ENCODE measurements at regions not wholly inside any gene's neighbourhood (a gene's known extent, or its start where the extent isn't known, plus 50 kb on each side); places are given as distances from the start of the nearest gene placed in this dataset.

DNA sequence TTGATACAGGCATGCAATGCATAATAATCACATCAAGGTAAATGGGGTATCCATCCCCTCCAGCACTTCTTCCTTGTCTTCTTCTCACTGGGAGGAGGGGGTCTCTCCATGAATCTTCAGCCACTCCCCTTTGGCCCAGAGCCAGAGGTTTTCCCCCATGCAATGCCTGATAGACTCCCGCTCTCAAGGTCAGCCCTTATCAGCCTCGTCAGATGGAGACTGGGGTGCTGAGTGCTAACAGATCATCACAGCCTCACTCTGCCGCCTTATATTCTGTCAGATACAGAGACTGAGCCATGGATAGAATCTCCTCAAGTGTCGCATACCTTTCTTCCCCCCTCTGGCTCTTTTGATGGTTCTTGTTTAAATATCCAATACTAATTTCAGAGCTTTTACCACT, 503.1 kb downstream of the AACS start:
- no peak for DNase-seq (ENCODE audit: low spot score)

DNA sequence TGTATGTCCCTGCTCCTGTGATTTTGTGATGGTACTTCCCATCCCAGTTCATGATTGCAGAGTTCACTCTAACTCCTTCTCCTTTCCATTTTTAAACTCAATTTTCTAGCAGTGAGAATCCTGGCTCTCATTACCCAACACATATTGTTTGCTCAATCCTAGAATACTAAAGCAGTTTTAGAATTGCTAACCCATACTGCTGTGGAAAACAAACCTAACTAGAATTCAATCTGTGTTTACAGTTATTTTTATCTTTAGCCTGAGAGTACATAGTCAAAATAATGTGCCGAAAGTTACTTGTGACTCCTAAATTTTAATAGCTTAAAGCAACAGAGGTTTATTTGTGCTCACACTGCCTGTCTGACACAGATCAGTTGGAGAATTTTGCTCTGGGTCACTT, 508.0 kb downstream of the AACS start:
- no peak for DNase-seq (ENCODE audit: low spot score)

DNA sequence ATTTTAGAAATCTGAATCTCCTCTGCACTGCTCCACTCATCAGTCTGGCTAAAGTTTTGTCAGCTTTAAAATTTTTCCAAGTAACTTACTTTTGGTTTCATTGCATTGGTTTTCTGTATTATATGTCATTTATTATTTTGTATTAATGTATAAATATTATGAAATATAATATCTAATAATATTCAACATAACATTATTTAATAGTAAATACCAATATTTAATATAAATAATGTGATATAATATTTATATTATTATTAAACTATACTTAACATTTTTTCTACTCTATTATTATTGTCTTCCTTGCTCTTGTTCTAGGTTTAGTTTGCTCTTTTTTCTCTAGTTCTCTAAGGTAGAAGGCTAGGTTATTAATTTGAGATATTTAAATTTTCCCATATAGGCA, 512.1 kb downstream of the AACS start:
- no peak for DNase-seq (ENCODE audit: low spot score)

DNA sequence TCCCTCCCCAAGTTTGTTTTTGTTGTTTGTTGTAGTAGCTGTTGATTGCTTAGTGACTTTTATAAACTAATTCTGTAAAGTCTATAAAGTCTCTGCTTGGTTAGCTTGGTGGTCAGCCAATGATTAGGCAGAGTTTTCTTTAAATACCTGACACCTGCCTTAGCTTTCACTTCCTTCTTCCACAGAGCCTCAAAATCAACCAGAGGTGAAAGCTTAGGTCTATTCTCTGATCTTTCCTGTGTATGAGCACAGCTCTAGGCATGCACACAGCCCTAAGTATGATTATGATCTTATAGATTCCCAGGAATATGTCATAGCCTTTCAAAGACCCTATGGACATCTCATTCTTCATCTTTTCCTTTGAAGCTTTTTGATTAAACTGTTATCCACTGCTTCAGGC, 514.7 kb downstream of the AACS start:
- no peak for DNase-seq (ENCODE audit: low spot score)

DNA sequence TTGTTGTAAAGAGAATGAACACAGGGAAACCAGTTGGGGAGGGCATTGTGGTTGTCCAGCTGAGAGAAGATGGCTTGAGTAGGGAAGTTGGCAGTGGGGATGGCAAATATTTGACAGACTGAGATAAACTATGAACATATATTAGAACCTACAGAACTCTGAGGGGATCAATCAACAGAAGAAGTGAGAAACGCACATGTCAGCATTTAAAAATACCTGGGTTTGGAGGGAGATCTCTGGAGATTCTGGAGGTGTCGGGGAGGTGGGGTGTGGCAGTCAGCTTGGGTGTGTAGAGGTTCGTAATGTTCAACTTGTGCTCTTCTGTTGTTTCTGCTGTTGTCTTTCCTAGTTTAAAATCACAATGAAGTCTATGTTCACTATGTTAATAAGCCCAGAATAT, 517.8 kb downstream of the AACS start:
- no peak for DNase-seq (ENCODE audit: low spot score)

DNA sequence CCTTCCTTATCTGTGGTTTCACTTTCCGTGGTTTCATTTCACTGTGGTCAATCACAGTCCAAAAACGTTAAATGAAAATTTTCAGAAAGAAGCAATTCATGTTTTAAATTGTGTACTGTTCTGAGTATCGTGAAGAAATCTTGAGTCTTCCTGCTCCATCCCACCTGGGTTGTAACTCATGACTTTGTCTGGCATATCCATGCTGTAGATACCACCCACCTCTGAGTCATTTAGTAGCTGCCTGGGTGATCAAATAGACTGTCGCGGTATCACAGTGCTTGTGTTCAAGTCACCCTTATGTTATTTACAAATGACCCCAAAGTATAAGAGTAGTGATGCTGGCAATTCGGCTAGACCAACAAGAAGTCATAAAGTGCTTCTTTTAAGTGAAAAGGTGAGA, 521.2 kb downstream of the AACS start:
- DNase-seq (ENCODE audit: low spot score), result no peak

DNA sequence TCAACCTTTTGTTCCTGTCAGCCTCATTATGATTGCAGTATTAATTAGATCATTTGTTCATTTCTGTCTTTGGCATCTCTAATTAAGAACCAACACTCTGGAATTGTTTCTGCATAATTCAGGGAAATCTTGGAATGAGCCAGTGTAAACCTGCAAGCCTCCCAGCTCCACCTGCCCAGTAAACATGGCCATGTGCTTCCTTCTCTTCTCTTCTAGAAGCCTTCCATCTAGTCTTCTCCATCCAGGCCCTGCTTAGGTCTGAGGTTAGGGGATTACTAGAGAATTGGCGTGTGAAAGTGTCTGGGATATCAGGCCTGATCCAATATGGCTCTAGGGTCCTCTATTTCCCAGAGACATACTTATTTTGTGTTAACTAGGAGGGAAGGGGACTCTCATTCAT, 528.0 kb downstream of the AACS start:
- no peak for DNase-seq (ENCODE audit: low spot score)

DNA sequence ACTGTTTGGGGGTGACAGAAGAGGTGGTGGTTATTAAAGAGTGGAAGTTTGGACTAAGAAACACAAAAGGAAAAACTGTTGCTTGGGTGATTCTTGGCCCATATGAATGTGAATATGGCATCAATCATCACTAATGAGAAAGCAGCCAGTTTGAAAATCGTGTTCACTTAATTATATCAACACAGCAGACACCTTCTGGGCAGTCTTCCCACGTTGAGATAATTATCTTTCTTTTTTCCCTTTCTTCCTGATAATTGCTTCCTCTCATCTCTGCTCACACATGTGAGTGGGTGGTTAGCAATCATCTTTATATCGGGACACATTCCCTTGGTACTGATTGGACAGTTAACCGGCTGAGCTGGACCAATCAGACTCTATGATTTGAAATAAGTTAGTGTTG, 539.7 kb downstream of the AACS start:
- DNase-seq (ENCODE audit: low spot score), result no peak

DNA sequence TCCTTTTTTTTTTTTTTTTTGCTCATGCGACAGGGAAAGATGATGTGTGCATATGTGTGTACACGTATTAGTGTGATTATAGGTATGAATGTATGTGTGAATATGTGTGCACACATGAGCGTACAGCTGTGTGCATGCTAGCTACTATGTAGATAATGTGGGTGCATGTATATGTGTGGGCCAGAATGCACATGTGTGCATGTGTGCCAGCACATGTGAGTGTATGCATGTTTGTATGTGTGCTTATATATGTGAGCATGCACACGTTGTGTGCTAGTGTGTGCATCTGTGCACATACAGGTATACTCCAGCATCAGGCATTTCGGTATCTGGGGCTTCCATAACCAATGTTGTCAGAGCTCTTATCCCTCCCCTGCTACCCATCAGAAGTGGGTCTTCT, 541.1 kb downstream of the AACS start:
- no peak for DNase-seq (ENCODE audit: low spot score)

DNA sequence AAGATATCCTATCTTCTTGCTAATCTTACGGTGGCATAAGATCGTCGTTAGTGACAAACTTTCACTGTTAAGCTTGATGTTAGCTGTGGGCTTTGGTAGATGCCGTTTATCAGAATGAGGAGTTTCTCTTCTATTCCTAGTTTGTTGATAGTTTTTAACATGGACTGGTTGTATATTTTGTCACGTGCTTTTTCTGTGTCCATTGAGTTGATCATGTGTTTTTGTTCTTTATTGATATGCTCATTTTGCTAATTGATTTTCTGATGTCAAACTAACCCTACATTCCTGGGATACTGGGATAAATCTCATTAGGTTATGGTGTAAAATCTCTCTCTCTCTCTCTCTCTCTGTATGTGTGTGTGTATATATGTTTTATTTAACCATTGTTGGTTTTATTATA, 545.1 kb downstream of the AACS start:
- DNase-seq (ENCODE audit: low spot score), result no peak

DNA sequence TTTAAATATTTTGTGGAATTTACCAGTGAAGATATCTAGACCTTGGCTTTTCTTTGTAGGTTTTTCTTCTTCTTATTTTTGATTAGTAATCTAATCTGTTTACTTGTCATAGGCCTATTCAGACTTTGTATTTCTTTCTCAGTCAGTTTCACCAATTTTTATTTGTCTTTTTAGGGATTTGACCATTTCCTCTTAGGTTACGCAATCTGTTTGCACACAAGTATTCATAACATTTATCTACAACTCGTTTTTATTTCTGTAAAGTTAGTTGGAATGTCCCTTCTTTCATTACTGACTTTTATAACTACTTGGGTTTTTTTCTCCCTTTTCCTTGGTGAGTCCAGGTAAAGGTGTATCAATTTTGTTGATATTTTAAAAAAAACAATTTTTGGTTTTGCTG, 545.7 kb downstream of the AACS start:
- no peak for DNase-seq (ENCODE audit: low spot score)

DNA sequence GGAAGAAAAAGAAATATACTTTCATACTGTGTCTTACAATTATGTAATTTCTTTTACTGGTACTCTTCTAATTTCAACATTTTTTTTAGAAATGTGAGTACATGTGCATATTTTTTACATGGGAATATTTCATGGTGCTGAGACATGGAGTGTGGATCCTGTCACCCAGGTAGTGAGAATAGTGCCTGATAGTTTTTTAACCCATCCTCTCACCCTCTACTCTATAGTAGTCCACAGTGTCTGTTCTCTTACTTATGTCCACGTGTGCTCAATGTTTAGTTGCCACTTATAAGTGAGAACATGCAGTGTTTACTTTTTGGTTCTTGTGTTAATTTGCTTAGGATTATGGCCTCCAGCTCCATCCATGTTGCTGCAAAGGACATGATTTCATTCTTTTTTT, 548.8 kb downstream of the AACS start:
- no peak for DNase-seq (ENCODE audit: low spot score)

DNA sequence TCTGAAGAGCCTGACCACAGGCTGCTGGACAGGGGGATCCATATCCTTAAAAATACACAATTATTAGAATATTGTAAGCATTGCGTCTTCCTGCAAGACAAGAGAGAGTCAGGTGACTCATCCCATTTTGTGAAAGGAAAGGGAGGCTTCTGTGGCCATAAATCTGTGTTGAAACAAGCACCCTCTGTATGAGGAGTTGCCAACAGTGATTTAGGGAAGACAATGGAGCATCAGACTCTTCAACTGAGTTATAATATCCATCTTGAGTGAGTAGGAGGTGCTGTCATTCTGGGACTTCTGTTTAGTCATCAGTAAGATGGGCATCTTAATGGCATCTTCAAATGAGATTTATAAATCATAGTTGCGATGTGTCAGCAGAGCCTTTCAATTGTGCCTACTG, 554.5 kb downstream of the AACS start:
- DNase-seq (ENCODE audit: low spot score), result no peak

DNA sequence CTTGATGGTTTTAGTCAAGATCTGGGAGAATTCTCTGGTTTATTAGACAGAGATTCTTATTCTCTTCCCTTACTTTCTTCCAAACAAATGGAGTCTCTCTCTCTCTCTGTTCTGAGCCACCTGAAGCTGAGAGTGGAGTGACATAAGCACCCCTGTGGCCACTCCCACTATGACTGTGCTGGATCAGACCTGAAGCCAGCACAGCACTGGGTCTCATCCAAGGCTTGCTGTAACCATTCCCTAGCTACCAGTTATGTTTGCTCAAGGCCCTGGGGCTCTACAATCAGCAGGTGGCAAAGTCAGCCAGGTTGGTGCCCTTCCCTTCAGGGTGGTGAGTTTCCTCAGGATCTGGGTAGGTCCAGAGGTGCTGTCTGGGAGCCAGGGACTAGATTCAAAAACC, 568.5 kb downstream of the AACS start:
- no peak for DNase-seq (ENCODE audit: low spot score)

DNA sequence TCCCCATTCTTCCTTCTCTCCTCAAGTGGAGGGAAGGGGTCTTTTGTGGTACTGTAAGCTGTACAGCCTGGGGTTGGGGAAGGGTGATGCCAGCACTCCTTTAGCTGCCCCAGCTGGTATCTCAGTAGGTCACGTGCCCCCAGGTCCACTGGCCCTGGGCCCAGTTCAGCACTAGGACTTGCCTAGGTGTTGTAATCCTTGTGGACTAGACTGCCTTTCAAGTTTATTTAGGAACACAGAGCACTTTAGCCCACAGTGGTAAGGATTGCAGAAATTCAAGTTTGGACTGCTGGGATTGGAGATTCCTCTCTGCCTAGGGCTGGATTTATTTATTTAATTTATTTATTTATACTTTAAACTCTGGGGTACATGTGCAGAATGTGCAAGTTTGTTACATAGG, 569.6 kb downstream of the AACS start:
- no peak for DNase-seq (ENCODE audit: low spot score)

DNA sequence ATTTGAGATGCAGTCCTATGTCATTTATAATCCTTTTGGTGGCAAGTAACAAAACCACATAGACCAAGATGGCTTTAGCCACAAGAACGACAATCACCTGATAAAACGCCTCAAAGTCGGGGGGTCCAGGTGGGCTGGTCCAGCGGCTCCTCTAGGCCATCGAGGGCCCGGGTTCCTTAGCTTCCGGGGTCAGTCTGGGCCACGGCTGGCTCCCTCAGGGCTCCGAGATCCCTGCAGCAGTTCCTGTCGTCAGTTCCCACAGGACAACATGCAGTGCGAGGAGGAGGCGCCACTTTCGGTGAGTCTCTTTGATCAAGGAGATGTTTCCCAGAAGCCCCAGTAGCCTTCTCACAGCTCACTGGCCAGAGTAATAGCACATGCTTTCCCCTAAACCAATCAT, 574.6 kb downstream of the AACS start:
- no peak for DNase-seq (ENCODE audit: low spot score)

DNA sequence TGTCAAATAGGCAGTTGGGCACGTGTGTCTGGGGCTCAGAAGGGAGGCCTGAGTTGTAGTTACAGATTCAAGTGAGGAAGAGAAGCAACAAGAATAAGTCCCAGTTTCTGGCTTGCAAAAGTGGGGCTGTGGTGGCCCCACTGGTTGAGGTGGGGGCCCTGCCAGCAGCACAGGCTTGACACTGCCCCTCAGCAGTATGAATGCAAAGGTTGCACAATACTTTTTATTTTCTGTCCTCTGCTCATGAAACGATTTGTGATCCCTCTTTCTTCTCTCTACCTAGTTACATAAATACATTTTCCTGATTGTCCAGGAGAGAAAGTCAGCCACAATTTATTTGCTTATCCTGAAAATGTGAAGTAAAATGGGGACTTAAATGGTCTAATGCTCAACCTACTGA, 577.8 kb downstream of the AACS start:
- no peak for DNase-seq (ENCODE audit: low spot score)

DNA sequence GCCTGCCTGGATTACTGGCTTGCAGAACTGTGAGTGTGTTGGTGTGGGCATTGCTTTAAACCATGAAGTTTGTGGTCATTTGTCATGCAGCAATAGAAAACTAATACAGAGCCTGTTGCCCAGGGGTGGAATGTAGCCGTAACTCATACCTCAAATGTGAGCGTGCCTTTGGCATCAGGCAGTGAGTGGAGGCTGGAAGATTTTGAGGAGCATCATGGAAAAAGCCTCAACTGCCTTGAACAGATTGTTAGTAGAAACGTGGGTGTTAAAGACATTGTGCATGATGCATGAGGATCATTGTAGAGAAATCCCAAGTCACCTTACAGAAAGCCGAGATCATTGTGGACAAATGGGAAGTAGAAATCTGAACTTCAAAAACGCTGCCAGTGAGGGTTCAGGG, 580.5 kb downstream of the AACS start:
- no peak for DNase-seq (ENCODE audit: low spot score)

DNA sequence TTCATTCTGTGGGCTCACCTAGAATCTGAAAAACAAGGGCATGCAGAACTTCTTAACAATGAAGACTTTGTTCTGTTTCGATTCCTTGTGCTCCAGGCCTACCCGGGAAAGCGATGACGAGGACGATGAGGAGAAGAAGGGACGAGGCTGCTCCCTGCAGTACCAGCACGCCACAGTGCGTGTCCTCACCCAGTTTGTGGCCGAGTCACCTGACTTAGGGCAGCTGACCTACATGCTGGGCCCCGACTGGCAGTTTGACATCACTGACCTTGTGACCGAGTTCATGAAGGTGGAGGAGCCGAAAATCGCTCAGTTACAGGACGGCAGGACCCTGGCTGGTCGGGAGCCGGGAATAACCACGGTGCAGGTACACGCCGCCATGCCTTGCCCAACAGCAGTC, 585.4 kb downstream of the AACS start:
- no peak for DNase-seq (ENCODE audit: low spot score)

DNA sequence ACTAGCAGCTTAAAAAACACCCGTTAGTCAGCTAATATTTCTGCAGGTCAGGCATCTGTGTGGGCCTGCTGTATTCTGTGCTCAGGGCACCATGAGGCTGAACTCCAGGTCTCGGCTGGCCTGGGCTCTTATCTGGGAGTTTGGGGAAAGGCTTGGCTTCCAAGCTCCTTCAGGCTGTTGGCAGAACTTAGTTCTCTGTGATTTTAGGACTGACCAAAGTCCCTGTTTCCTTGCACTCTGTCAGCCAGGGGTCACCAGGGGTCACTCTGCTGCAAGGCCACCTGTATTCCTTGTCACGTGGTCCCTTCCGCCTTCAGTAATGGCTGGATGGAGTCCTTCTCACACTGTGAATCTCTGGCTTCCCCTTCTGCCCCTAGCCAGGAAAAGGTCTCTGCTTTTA, 586.4 kb downstream of the AACS start:
- no peak for DNase-seq (ENCODE audit: low spot score)

DNA sequence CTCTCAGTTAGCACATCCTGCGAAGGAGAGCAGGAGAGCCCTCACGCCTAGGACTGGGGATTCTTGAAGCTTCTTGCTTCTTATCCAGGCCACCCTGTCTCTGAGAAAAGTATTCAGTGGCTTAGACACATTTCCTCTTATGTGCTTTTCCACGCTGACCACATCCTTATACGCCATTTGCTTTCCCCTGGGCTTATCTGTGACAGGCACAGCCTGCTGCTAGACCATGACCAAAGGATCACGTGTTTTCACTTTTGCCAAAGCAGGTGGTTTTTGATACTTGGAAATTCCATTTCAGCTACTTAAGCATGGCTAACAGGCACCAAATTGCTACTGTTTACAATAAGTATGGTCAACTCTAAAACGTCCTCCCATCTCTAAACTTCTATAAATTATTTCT, 587.4 kb downstream of the AACS start:
- no peak for DNase-seq (ENCODE audit: low spot score)

DNA sequence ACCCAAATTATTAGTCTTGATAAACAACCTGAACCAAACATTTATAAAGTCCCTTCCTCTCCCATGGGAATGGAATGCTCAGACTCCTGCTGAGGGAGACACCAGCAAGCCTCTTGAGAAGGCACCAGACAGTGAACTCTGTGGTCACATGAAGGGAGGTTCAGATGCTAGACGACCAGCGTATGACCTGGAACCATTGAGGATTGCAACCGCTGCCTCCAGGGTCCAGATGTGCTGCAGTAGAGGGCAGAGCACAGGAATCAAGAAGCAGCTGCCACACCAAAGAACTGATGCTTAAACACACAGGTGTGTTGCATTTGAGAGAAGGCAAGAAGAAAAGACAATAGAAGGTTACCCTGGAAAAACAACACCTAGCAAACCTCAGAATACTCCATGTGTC, 592.4 kb downstream of the AACS start:
- no peak for DNase-seq (ENCODE audit: low spot score)

DNA sequence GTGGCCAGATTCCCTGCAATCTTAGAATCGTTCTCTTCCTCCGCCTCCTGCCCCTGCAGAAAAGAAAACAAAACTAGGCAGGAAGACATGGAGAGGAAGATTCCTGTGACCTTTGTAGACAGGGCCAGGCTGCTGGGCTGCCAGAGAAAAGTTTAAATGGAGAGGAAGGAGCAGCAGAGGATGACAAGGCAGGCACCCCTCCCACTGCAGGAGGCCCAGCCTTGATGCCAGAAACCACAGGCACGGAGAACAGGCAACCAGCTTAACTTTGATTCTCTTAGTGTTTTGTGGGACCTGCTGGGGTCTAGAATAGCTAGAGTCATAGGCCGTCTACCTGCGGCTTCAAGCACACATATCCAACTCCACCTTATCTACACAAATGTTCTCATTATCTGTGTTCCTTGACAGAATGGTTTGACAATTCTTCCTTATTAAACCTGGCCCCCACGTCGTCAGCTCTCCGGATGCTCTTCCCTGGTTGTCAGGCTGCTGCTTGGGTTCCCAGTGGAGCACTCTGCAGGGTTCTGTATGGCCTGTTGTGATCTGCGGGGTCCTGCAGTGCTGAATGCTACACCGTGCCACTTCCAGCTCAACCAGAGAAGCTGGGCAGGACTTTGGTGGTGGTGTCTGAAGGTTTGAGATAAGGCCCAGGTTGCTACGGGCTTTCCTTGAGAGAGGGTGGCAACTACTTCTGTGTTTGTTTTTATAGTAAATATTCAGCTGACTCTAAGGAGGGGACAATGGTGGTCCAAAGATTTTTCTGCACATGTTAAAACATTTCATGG, 609.5 kb downstream of the AACS start:
- DNase-seq (ENCODE audit: low spot score), result no peak

DNA sequence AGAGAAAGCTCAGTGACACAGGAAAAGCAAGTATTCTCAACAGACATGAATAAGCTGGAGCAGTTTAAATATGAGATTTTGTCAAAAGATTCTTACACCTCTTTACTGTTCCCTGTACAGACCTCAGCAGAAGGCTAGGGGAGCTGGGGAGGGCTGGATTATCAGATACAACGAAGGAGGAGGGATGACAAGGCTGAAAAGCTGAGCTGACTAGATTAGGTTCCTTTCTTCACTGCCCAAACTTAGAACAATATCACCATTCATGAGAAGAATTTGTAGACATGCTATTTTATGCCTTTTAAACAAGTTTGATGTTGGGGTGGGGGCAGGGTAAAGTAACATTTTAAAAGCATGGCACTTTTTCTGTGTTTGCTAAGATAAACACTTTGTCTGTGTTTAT, 611.1 kb downstream of the AACS start:
- DNase-seq (ENCODE audit: low spot score), result no peak

DNA sequence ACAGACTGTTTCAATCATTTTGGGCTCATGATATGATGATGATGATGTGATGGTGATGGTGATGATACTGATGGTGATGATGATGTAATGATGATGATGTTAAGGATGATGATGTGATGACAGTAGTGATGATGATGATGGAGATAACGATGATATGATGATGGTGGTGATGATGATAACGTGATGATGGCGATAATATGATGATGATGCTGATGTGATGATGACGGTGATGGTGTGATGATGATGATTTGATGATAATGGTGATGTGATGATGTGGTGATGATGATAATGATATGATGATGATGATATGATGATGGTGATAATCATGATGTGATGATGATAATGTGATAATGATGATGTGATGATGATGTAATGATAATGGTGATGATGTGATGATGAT, 612.6 kb downstream of the AACS start:
- no peak for DNase-seq (ENCODE audit: low spot score)
